HG03378 (cell line): ENCODE measurements at regions not wholly inside any gene's neighbourhood (a gene's known extent, or its start where the extent isn't known, plus 50 kb on each side); places are given as distances from the start of the nearest gene placed in this dataset.

Experiments used
- ATAC-seq: cut with Tn5 transposase; IDR thresholded peaks from one replicate; pipeline ENCODE4 v1.9.1; 2021; ENCODE audit warnings: mild to moderate bottlenecking, moderate library complexity; ENCODE audit not compliant: unreplicated experiment

GRCh38 chr12:58764100-58764953, 156.0 kb downstream of the LRIG3 start:
- ATAC-seq, result no peak

- no peak for ATAC-seq
Observed at GRCh38 chr12:58765076-58765475, 155.2 kb downstream of the LRIG3 start.

- no peak for ATAC-seq
Observed at GRCh38 chr12:58765653-58766512, 154.4 kb downstream of the LRIG3 start.

GRCh38 chr12:58766513-58766870, 153.8 kb downstream of the LRIG3 start:
- no peak for ATAC-seq

- ATAC-seq, result no peak
Observed at GRCh38 chr12:58767496-58767895, 152.8 kb downstream of the LRIG3 start.

GRCh38 chr12:58773986-58774385, 146.3 kb downstream of the LRIG3 start:
- ATAC-seq, result no peak

GRCh38 chr12:58774731-58775130, 145.6 kb downstream of the LRIG3 start:
- no peak for ATAC-seq

- no peak for ATAC-seq
Observed at GRCh38 chr12:58775396-58775795, 144.9 kb downstream of the LRIG3 start.

GRCh38 chr12:58776144-58776543, 144.2 kb downstream of the LRIG3 start:
- no peak for ATAC-seq

- no peak for ATAC-seq
Observed at GRCh38 chr12:58777815-58778214, 142.5 kb downstream of the LRIG3 start.

GRCh38 chr12:58781609-58782008, 138.7 kb downstream of the LRIG3 start:
- ATAC-seq, result no peak

- no peak for ATAC-seq
Observed at GRCh38 chr12:58787021-58787760, 133.1 kb downstream of the LRIG3 start.

GRCh38 chr12:58794859-58795258, 125.4 kb downstream of the LRIG3 start:
- ATAC-seq, result no peak

GRCh38 chr12:58795825-58796224, 124.5 kb downstream of the LRIG3 start:
- ATAC-seq, result no peak

GRCh38 chr12:58801986-58802385, 118.3 kb downstream of the LRIG3 start:
- ATAC-seq, result no peak

GRCh38 chr12:58803908-58804307, 116.4 kb downstream of the LRIG3 start:
- no peak for ATAC-seq

- ATAC-seq, result peak; percentile 72
Observed at GRCh38 chr12:58804749-58805148, 115.6 kb downstream of the LRIG3 start.

- ATAC-seq, result no peak
Observed at GRCh38 chr12:58809064-58809607, 111.2 kb downstream of the LRIG3 start.

- ATAC-seq, result no peak
Observed at GRCh38 chr12:58811346-58811745, 109.0 kb downstream of the LRIG3 start.

GRCh38 chr12:58812214-58812613, 108.1 kb downstream of the LRIG3 start:
- no peak for ATAC-seq

GRCh38 chr12:58814036-58814435, 106.3 kb downstream of the LRIG3 start:
- no peak for ATAC-seq
